ENCODE measurements at regions not wholly inside any gene's neighbourhood (a gene's known extent, or its start where the extent isn't known, plus 50 kb on each side); places are given as distances from the start of the nearest gene placed in this dataset.

DNA sequence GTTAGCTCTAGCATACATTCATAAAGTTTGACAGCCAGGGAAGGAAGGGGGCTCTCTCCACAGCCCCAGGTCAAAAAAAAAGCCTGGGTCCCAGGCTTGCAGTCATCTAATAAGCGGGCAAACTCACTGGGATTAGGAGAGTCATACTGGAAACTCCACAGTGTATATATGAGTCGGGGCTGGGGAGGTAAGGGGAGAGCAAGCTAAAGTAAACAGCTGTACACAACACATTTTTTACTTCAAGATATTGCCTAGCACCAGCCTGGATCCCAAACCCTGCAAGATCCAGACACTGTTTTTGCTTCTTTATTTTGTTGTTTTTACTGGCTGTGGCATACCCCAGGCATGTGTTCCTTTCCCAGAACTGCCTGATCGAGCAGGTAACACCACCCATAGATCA lies 291.3 kb upstream of the TANK start:
- H3K4me3 ChIP-seq (ENCODE audit: control insufficient read depth in 1 of 7, extremely low read depth in 1 of 7, insufficient read depth in 4 of 7, low read depth in 2 of 7, low read length in 6 of 7) = no peak overlapping the region

DNA sequence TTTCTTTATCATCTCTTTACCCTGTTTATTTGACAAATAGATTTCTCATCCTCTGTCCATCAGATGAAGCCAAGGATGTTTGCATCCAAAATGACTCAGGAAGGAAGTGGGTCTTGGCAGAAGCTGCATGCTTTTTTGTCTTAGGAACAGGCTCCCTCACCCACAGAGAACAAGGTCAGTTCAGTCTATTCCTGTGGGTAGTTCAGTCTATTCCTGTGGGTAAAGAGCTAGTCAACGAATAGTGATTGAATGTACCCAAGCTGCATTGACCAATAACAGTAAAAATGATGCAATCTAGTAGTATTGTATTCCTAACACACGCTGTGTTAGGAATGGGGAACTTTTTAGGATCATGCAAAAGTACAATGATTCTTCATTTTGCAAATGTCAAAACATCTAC lies 290.8 kb upstream of the TANK start:
- H3K27me3 ChIP-seq (replicated peaks in 2 of 5; ENCODE audit: control insufficient read depth in 4 of 5, insufficient read depth in 5 of 5, low read length in 4 of 5) = peaks cover 0 to 4% (median 0%) of the 10 kb centered on the region in 5 experiments
- no peak overlapping the region for H3K4me3 ChIP-seq (ENCODE audit: control insufficient read depth in 1 of 7, extremely low read depth in 1 of 7, insufficient read depth in 4 of 7, low read depth in 2 of 7, low read length in 6 of 7)
- H3K27ac ChIP-seq (ENCODE audit: insufficient read depth in 1 of 2, low read depth in 1 of 2, low read length in 2 of 2, poor library complexity in 1 of 2, severe bottlenecking in 2 of 2) = no peak overlapping the region
- ChIA-PET POLR2A (interaction anchor here (0.6 kb wide), 1 partner anchor 515 kb away, joined by 3 read pairs; no protein-coding TSS in a partner anchor), CTCF (interaction anchor here (0.9 to 1.5 kb wide), 2 partner anchors 20 to 42 kb away, joined by 3 read pairs; no protein-coding TSS in a partner anchor)
- no peaks in the 10 kb centered on the region for H3K9me3 ChIP-seq (ENCODE audit: control extremely low read depth in 1 of 5, control insufficient read depth in 4 of 5, insufficient read depth in 2 of 5, low read depth in 1 of 5, low read length in 4 of 5)
- H3K4me1 ChIP-seq (ENCODE audit: control extremely low read depth in 1 of 4, control insufficient read depth in 4 of 4, insufficient read depth in 4 of 4, low read length in 3 of 4) = peaks cover 0 to 2% (median 0%) of the 10 kb centered on the region in 4 experiments
- H3K36me3 ChIP-seq (ENCODE audit: control insufficient read depth in 4 of 4, insufficient read depth in 4 of 4, low read length in 3 of 4) = no peaks in the 10 kb centered on the region
- no CpG with 5 or more reads among the region's 2 CpGs for WGBS (ENCODE audit: insufficient coverage)
- DNase-seq = no peak

More for the DNA sequence above, 291.3 kb upstream of the TANK start:
- no peaks in the 10 kb centered on the region for H3K9me3 ChIP-seq (ENCODE audit: control extremely low read depth in 1 of 5, control insufficient read depth in 4 of 5, insufficient read depth in 2 of 5, low read depth in 1 of 5, low read length in 4 of 5)
- peaks cover 0 to 4% (median 0%) of the 10 kb centered on the region in 5 experiments for H3K27me3 ChIP-seq (replicated peaks in 2 of 5; ENCODE audit: control insufficient read depth in 4 of 5, insufficient read depth in 5 of 5, low read length in 4 of 5)
- H3K27ac ChIP-seq (ENCODE audit: insufficient read depth in 1 of 2, low read depth in 1 of 2, low read length in 2 of 2, poor library complexity in 1 of 2, severe bottlenecking in 2 of 2) = no peak overlapping the region
- peaks cover 0 to 2% (median 0%) of the 10 kb centered on the region in 4 experiments for H3K4me1 ChIP-seq (ENCODE audit: control extremely low read depth in 1 of 4, control insufficient read depth in 4 of 4, insufficient read depth in 4 of 4, low read length in 3 of 4)
- H3K36me3 ChIP-seq (ENCODE audit: control insufficient read depth in 4 of 4, insufficient read depth in 4 of 4, low read length in 3 of 4) = no peaks in the 10 kb centered on the region
- DNase-seq = no peak
- ChIA-PET POLR2A (no interaction called here), CTCF (interaction anchor here (0.9 to 1.5 kb wide), 2 partner anchors 20 to 42 kb away, joined by 3 read pairs; no protein-coding TSS in a partner anchor)
- WGBS (ENCODE audit: insufficient coverage) = 100% methylated on average over 2 of the region's 3 CpGs

DNA sequence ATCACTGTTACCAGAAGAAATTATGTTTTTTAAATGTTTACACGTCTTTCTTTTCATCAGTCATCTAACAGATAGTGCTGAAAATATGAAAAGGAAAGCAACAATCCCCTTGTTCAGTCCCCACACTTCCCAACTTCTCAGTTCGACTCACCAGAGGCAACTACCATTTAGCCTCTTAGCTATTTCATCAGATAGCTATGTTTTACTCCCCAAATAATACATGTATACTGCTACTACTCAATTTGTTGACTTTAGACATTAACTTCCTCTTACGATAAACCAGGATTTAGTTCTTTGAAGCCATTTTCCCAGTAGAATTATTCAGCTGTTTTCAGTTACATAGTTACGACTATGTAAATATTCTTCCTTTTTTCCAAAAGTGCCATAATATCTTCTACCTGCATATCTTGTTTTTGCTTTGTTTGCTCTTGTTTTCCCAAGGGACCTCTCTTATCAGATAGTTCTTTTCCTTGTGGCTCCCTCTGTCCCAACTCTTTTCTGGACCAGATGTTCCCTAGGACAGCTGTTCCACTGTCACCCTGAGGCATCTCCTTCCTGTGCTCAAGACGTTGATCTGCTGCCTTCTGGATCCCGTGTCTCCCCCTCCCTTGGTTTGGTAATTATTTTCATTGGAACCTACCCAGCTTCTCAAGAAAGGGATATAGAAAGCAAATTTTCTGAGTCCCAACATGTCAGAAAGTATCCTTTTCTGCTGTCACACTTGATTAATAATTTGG lies 289.3 kb upstream of the TANK start:
- Histone ChIP-seq H3K36me3 (ENCODE audit: control insufficient read depth in 4 of 4, insufficient read depth in 4 of 4, low read length in 3 of 4) (no peaks in the 10 kb centered on the region), H3K27me3 (replicated peaks in 2 of 5; ENCODE audit: control insufficient read depth in 4 of 5, insufficient read depth in 5 of 5, low read length in 4 of 5) (peaks cover 0 to 4% (median 0%) of the 10 kb centered on the region in 5 experiments), H3K4me1 (ENCODE audit: control extremely low read depth in 1 of 4, control insufficient read depth in 4 of 4, insufficient read depth in 4 of 4, low read length in 3 of 4) (peaks cover 0 to 2% (median 0%) of the 10 kb centered on the region in 4 experiments), H3K9me3 (ENCODE audit: control extremely low read depth in 1 of 5, control insufficient read depth in 4 of 5, insufficient read depth in 2 of 5, low read depth in 1 of 5, low read length in 4 of 5) (no peaks in the 10 kb centered on the region), H3K4me3 (ENCODE audit: control insufficient read depth in 1 of 7, extremely low read depth in 1 of 7, insufficient read depth in 4 of 7, low read depth in 2 of 7, low read length in 6 of 7) (no peak overlapping the region), H3K27ac (ENCODE audit: insufficient read depth in 1 of 2, low read depth in 1 of 2, low read length in 2 of 2, poor library complexity in 1 of 2, severe bottlenecking in 2 of 2) (no peak overlapping the region)
- WGBS (ENCODE audit: insufficient coverage) = 96% methylated on average over 5 of the region's 6 CpGs
- DNase-seq = no peak
- ChIA-PET CTCF (no interaction called here), POLR2A (no interaction called here)

DNA sequence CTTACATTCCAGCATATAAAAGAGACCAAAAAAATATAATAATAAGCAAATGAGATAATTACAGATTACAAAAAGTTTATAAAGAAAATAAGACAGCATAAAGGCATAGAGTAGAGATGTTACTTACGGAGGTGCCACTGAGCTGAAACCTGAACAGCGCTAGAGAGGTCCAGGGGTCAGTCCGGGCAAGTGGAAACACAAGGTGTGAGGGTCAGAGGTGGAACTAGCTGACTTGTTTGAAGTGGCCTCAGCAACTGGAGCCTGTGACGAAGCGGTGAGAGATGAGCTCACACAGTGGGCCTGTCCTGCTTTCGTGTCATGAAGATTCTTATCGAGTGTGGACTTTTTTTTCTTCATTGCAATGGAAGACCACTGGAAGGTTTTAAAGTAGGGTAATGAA lies 288.3 kb upstream of the TANK start:
- no peaks in the 10 kb centered on the region for H3K36me3 ChIP-seq (ENCODE audit: control insufficient read depth in 4 of 4, insufficient read depth in 4 of 4, low read length in 3 of 4)
- ChIA-PET POLR2A (no interaction called here), CTCF (no interaction called here)
- 98% methylated on average over 4 of the region's 7 CpGs for WGBS (ENCODE audit: insufficient coverage)
- H3K4me1 ChIP-seq (ENCODE audit: control extremely low read depth in 1 of 4, control insufficient read depth in 4 of 4, insufficient read depth in 4 of 4, low read length in 3 of 4) = peaks cover 0 to 2% (median 0%) of the 10 kb centered on the region in 4 experiments
- H3K27me3 ChIP-seq (replicated peaks in 2 of 5; ENCODE audit: control insufficient read depth in 4 of 5, insufficient read depth in 5 of 5, low read length in 4 of 5) = no peaks in the 10 kb centered on the region
- no peak for DNase-seq
- H3K4me3 ChIP-seq (ENCODE audit: control insufficient read depth in 1 of 7, extremely low read depth in 1 of 7, insufficient read depth in 4 of 7, low read depth in 2 of 7, low read length in 6 of 7) = no peak overlapping the region
- no peak overlapping the region for H3K27ac ChIP-seq (ENCODE audit: insufficient read depth in 1 of 2, low read depth in 1 of 2, low read length in 2 of 2, poor library complexity in 1 of 2, severe bottlenecking in 2 of 2)
- H3K9me3 ChIP-seq (ENCODE audit: control extremely low read depth in 1 of 5, control insufficient read depth in 4 of 5, insufficient read depth in 2 of 5, low read depth in 1 of 5, low read length in 4 of 5) = no peaks in the 10 kb centered on the region

DNA sequence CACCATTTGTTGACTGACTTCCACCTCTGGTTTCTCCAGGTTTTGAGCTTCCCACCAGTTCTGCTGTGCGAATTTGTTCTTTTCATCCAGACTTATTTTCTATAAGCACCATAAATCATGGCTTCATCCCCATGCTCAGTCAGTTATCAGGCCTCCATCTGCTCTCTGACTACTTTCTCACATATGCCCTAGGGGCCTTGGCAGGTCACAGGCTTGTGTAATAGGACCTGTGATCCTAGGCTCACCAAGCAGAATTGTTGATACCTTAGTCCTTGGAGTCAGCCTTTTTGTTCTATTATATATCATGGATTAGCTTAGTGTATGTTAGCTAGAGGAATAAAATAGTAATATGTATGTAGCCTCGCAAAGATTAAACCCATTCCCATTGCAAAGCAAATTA lies 284.2 kb upstream of the TANK start:
- H3K27ac ChIP-seq (ENCODE audit: insufficient read depth in 1 of 2, low read depth in 1 of 2, low read length in 2 of 2, poor library complexity in 1 of 2, severe bottlenecking in 2 of 2) = no peak overlapping the region
- H3K27me3 ChIP-seq (replicated peaks in 2 of 5; ENCODE audit: control insufficient read depth in 4 of 5, insufficient read depth in 5 of 5, low read length in 4 of 5) = no peaks in the 10 kb centered on the region
- 85% methylated on average over 1 of the region's 2 CpGs for WGBS (ENCODE audit: insufficient coverage)
- no peak overlapping the region for H3K4me3 ChIP-seq (ENCODE audit: control insufficient read depth in 1 of 7, extremely low read depth in 1 of 7, insufficient read depth in 4 of 7, low read depth in 2 of 7, low read length in 6 of 7)
- no peaks in the 10 kb centered on the region for H3K36me3 ChIP-seq (ENCODE audit: control insufficient read depth in 4 of 4, insufficient read depth in 4 of 4, low read length in 3 of 4)
- ChIA-PET CTCF (no interaction called here), POLR2A (no interaction called here)
- peaks cover 0 to 1% (median 0%) of the 10 kb centered on the region in 5 experiments for H3K9me3 ChIP-seq (ENCODE audit: control extremely low read depth in 1 of 5, control insufficient read depth in 4 of 5, insufficient read depth in 2 of 5, low read depth in 1 of 5, low read length in 4 of 5)
- DNase-seq = no peak
- H3K4me1 ChIP-seq (ENCODE audit: control extremely low read depth in 1 of 4, control insufficient read depth in 4 of 4, insufficient read depth in 4 of 4, low read length in 3 of 4) = no peaks in the 10 kb centered on the region

DNA sequence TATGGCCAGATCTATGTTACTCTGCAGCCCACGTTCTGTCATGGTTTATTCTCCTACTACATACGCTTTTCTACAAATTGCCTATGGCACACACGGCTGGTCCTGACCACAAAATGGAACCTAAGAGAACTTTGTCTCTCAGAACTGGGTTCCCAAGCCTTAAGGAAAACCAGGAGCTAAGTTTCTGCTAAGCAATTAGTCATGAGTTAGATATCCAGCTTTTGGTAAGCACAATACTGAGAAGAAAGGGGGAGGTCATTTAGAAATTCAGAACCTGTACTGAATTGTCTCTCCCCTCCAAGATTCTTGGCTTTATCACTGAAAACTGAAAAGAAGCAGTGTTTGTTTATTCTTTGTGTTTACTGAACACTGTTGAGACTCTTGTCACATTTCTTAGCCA lies 283.5 kb upstream of the TANK start:
- no peak for DNase-seq
- ChIA-PET POLR2A (no interaction called here), CTCF (no interaction called here)
- H3K36me3 ChIP-seq (ENCODE audit: control insufficient read depth in 4 of 4, insufficient read depth in 4 of 4, low read length in 3 of 4) = no peaks in the 10 kb centered on the region
- H3K4me3 ChIP-seq (ENCODE audit: control insufficient read depth in 1 of 7, extremely low read depth in 1 of 7, insufficient read depth in 4 of 7, low read depth in 2 of 7, low read length in 6 of 7) = no peak overlapping the region
- no peaks in the 10 kb centered on the region for H3K27me3 ChIP-seq (replicated peaks in 2 of 5; ENCODE audit: control insufficient read depth in 4 of 5, insufficient read depth in 5 of 5, low read length in 4 of 5)
- H3K4me1 ChIP-seq (ENCODE audit: control extremely low read depth in 1 of 4, control insufficient read depth in 4 of 4, insufficient read depth in 4 of 4, low read length in 3 of 4) = no peaks in the 10 kb centered on the region
- H3K9me3 ChIP-seq (ENCODE audit: control extremely low read depth in 1 of 5, control insufficient read depth in 4 of 5, insufficient read depth in 2 of 5, low read depth in 1 of 5, low read length in 4 of 5) = peaks cover 0 to 1% (median 0%) of the 10 kb centered on the region in 5 experiments
- 97% methylated on average over 3 of the region's 3 CpGs for WGBS (ENCODE audit: insufficient coverage)
- no peak overlapping the region for H3K27ac ChIP-seq (ENCODE audit: insufficient read depth in 1 of 2, low read depth in 1 of 2, low read length in 2 of 2, poor library complexity in 1 of 2, severe bottlenecking in 2 of 2)

DNA sequence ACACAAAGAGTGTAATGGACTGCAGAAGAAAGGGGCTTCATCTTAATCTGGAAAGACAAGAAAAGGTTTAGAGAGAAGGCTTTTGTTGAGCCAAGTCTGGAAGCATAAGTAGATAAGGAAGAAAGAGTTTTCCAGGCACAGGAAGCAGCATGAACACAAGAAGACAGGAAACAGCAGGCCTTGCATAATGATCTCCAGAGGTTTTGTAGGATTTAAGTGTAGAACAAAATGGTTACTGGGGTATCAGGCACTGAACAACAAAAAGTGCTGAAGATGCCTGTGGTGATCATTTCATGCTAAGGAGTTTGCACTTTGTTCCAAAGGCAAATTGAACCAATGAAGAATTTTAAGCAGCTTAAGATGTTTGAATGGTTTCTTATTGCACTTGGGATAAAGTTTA lies 281.6 kb upstream of the TANK start:
- no peak for DNase-seq
- no peaks in the 10 kb centered on the region for H3K27me3 ChIP-seq (replicated peaks in 2 of 5; ENCODE audit: control insufficient read depth in 4 of 5, insufficient read depth in 5 of 5, low read length in 4 of 5)
- H3K4me1 ChIP-seq (ENCODE audit: control extremely low read depth in 1 of 4, control insufficient read depth in 4 of 4, insufficient read depth in 4 of 4, low read length in 3 of 4) = no peaks in the 10 kb centered on the region
- no peaks in the 10 kb centered on the region for H3K36me3 ChIP-seq (ENCODE audit: control insufficient read depth in 4 of 4, insufficient read depth in 4 of 4, low read length in 3 of 4)
- H3K9me3 ChIP-seq (ENCODE audit: control extremely low read depth in 1 of 5, control insufficient read depth in 4 of 5, insufficient read depth in 2 of 5, low read depth in 1 of 5, low read length in 4 of 5) = peaks cover 0 to 1% (median 0%) of the 10 kb centered on the region in 5 experiments
- CTCF ChIA-PET = no interaction called here
- H3K27ac ChIP-seq (ENCODE audit: insufficient read depth in 1 of 2, low read depth in 1 of 2, low read length in 2 of 2, poor library complexity in 1 of 2, severe bottlenecking in 2 of 2) = no peak overlapping the region
- POLR2A ChIA-PET = no interaction called here
- no peak overlapping the region for H3K4me3 ChIP-seq (ENCODE audit: control insufficient read depth in 1 of 7, extremely low read depth in 1 of 7, insufficient read depth in 4 of 7, low read depth in 2 of 7, low read length in 6 of 7)

All from common myeloid progenitor, CD34-positive (primary cell).